ENCODE measurements at regions not wholly inside any gene's neighbourhood (a gene's known extent, or its start where the extent isn't known, plus 50 kb on each side); places are given as distances from the start of the nearest gene placed in this dataset.
A peak's percentile ranks its signal among the peaks of the same experiment; 100 is the strongest.

DNA sequence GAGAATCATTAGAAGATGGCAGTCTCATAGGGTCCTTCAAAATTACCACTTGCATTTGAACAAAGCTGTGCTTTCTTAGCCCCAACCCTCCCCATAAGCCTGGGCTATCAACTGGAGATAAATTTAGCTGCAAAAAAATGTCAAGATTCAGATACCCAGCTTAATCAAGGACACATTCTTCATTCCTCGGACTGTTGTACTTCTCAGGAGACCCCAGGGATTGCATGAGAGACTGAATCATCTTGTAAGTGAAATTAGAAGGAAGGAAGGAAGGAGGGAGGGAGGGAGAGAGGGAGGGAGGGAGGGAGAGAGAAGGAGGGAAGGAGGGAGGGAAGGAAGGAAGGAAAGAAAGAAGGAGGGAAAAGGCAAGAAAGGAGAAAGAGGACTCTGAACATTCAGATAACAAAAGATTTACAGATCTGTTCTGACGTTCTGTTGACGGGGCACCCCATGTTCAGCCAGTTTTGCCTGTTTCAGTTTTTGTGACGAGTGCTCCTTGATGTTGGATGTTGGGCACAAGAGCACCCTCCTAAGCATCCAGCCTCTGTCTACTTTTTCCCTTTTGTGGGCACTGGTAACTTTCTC, 498.7 kb downstream of the PREX1 start:
- Histone ChIP-seq H3K36me3 (replicated peaks in 1 of 2; ENCODE audit: control insufficient read depth in 1 of 2, insufficient read depth in 2 of 2, low read length in 2 of 2) (no peaks in the 10 kb centered on the region), H3K79me2 (ENCODE audit: insufficient read depth, low read length) (no peaks in the 10 kb centered on the region), H3K27me3 (ENCODE audit: control insufficient read depth in 1 of 2, insufficient read depth in 2 of 2, low read length in 2 of 2) (peaks cover 1 to 23% of the 10 kb centered on the region in 2 experiments; a peak in 4 of 5 replicates), H3K4me3 (replicated peaks in 1 of 3; ENCODE audit: insufficient read depth in 1 of 3, low read depth in 2 of 3, low read length in 3 of 3) (no peak overlapping the region), H4K20me1 (ENCODE audit: insufficient read depth, low read length) (no peaks in the 10 kb centered on the region), H2AFZ (ENCODE audit: low read length) (no peak overlapping the region), H3K27ac (ENCODE audit: extremely low read length, insufficient read depth, low read length) (no peak overlapping the region), H3K4me2 (ENCODE audit: low read depth, low read length) (no peak overlapping the region), H3K9me3 (ENCODE audit: low read length) (no peaks in the 10 kb centered on the region), H3K9ac (ENCODE audit: insufficient read depth, low read depth, low read length) (no peak overlapping the region), H3K4me1 (ENCODE audit: insufficient read depth, low read length) (no peaks in the 10 kb centered on the region)
- no peak for DNase-seq (ENCODE audit: low spot score)
- intact Hi-C loops (cut with micrococcal nuclease; ENCODE audit: unreplicated experiment) (no loop called here), in situ Hi-C loops (cut with HindIII; ENCODE audit: extremely low pct_ligation_motif_present, low pct_unique_long_range_greater_than_20kb) (no loop called here)
- no peak for ATAC-seq
- POLR2A ChIA-PET = no interaction called here
- TF ChIP-seq HNRNPK (IDR thresholded peaks at IDR 0.05; ENCODE audit: low read depth, low read length, poor library complexity, severe bottlenecking) (peak; percentile 91), PCBP2 (optimal IDR thresholded peaks at IDR 0.05; ENCODE audit: low read depth, low read length, poor library complexity, severe bottlenecking) (peak; percentile 74), PREB (CRISPR knock-in tag; IDR thresholded peaks at IDR 0.05) (no peak), NPAS2 (CRISPR knock-in tag; IDR thresholded peaks at IDR 0.05; ENCODE audit: borderline replicate concordance) (no peak), CHCHD3 (CRISPR knock-in tag; IDR thresholded peaks at IDR 0.05) (no peak), ZSCAN9 (CRISPR knock-in tag; IDR thresholded peaks at IDR 0.05; ENCODE audit: borderline replicate concordance) (no peak), ARNT2 (CRISPR knock-in tag; IDR thresholded peaks at IDR 0.05; ENCODE audit: low read depth) (no peak), ZNF660 (CRISPR knock-in tag; IDR thresholded peaks at IDR 0.05; ENCODE audit: borderline replicate concordance, low read depth) (no peak), GMEB1 (CRISPR knock-in tag; IDR thresholded peaks at IDR 0.05; ENCODE audit: borderline replicate concordance) (no peak)
- TF ChIP-seq, protein P1, sequence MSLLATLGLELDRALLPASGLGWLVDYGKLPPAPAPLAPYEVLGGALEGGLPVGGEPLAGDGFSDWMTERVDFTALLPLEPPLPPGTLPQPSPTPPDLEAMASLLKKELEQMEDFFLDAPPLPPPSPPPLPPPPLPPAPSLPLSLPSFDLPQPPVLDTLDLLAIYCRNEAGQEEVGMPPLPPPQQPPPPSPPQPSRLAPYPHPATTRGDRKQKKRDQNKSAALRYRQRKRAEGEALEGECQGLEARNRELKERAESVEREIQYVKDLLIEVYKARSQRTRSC (CRISPR knock-in tag; IDR thresholded peaks at IDR 0.05; ENCODE audit: low read depth) = no peak
- TF ChIP-seq, protein P2, sequence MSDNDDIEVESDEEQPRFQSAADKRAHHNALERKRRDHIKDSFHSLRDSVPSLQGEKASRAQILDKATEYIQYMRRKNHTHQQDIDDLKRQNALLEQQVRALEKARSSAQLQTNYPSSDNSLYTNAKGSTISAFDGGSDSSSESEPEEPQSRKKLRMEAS (IDR thresholded peaks at IDR 0.05) = no peak
- CTCF ChIA-PET (ENCODE audit: low intra/inter-chr PET ratio, low total read pairs) = interaction anchor here (1.7 kb wide), 1 partner anchor 292 kb away, joined by 11 read pairs; no protein-coding TSS in a partner anchor
- WGBS (ENCODE audit: low lambda C conversion rate) = 41% methylated on average over 4 of the region's 4 CpGs
- BruUV-seq (replicated peaks) = no TSS peak
- no peak for FAIRE-seq
